ENCODE measurements at regions not wholly inside any gene's neighbourhood (a gene's known extent, or its start where the extent isn't known, plus 50 kb on each side); places are given as distances from the start of the nearest gene placed in this dataset.

DNA sequence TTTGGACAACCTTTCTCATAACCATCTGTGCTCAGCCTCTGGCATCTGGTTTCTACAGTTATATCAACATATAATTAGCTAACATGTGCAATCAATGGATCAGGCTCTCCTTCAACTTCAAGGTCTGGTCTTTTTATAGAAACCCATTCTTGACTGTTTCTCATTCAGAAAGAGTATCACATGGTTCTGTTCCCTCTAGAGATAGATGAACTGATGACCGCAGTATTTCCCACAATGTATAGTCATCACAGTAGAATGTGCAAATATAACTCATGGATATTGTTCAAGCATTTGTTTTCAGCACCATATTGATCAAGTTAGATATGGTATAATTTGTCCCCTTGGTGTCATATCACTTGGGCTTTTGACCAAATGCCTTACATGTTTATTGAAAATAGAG is 656.2 kb downstream of the FRK start:
- TF ChIP-seq YY1 (IDR thresholded peaks at IDR 0.05; ENCODE audit: insufficient read depth, insufficient read length) = no peak
- TF ChIP-seq SUZ12 (IDR thresholded peaks at IDR 0.05; ENCODE audit: extremely low read depth, insufficient read depth, insufficient read length) = no peak
- no peak for TF ChIP-seq ZNF274 (IDR thresholded peaks at IDR 0.05; ENCODE audit: low read depth, low read length)
- Histone ChIP-seq H3K9ac (ENCODE audit: insufficient read length, low read depth) (no peak overlapping the region), H3K4me3 (ENCODE audit: insufficient read length, low read depth) (no peak overlapping the region), H3K36me3 (ENCODE audit: insufficient read depth, insufficient read length, low read length) (no peaks in the 10 kb centered on the region), H3K9me3 (ENCODE audit: insufficient read depth, low read length) (peaks cover 16% of the 10 kb centered on the region), H3K27me3 (ENCODE audit: insufficient read depth, insufficient read length) (no peaks in the 10 kb centered on the region), H3K4me1 (ENCODE audit: insufficient read depth, insufficient read length) (no peaks in the 10 kb centered on the region)
- no peak for DNase-seq (ENCODE audit: low read depth, low spot score)

DNA sequence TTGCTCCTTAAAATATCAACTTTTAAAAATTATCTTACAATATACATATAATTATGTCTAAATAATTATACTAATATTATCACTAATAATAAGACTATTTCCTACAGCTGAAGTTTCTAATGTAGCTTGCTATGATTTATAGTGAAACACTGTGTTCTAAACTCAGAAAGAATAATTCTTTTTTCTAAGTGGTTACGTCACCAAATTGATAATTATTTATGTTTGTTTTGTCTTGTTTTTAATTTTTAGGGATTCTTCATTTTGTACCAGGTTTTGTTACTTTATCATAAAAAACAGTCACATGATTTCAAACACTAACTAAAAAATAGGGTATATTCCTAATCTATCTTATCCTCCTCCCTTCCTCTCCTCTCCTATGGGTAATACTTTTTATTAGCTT is 662.1 kb downstream of the FRK start:
- TF ChIP-seq SUZ12 (IDR thresholded peaks at IDR 0.05; ENCODE audit: extremely low read depth, insufficient read depth, insufficient read length) (no peak), YY1 (IDR thresholded peaks at IDR 0.05; ENCODE audit: insufficient read depth, insufficient read length) (no peak), ZNF274 (IDR thresholded peaks at IDR 0.05; ENCODE audit: low read depth, low read length) (no peak)
- peaks cover 16% of the 10 kb centered on the region for H3K9me3 ChIP-seq (ENCODE audit: insufficient read depth, low read length)
- H3K4me1 ChIP-seq (ENCODE audit: insufficient read depth, insufficient read length) = no peaks in the 10 kb centered on the region
- H3K4me3 ChIP-seq (ENCODE audit: insufficient read length, low read depth) = no peak overlapping the region
- no peak for DNase-seq (ENCODE audit: low read depth, low spot score)
- no peak overlapping the region for H3K9ac ChIP-seq (ENCODE audit: insufficient read length, low read depth)
- H3K36me3 ChIP-seq (ENCODE audit: insufficient read depth, insufficient read length, low read length) = no peaks in the 10 kb centered on the region
- no peaks in the 10 kb centered on the region for H3K27me3 ChIP-seq (ENCODE audit: insufficient read depth, insufficient read length)

DNA sequence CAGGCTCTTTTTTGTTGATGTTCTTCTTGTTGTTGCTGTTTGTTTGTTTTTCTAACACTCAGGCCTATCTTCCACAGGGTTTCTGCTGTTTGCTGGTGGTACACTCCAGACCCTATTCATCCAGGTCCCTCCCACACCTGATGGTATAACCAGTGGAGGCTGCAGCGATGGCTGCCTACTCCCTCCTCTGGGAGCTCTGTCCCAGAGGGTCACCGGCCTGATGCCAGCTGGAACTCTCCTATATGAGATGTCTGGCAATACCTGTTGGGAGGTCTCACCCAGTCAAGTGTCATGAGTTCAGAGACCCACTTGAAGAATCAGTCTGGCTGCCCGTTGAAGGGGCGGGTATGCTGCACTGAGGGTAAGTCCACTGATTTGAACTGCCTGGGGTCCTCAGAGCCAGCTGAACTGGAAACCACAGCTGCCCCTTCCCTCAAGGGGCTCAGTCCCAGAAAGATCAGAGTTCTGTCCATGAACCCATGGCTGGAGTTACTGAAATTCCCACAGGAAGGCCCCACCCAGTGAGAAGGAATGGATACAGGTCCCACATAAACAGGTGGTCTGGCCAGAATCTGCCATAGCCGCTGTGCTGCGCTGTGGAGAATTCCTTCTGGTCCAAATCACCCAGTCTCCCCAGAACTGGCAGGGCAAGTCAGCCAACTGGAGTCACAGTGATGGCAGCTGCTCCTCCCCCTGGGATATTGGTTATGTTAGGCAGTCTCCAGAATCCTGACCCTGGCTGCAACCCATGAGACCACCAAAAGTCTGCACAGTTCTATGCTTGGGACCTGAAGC is 664.4 kb downstream of the FRK start:
- Histone ChIP-seq H3K4me3 (ENCODE audit: insufficient read length, low read depth) (no peak overlapping the region), H3K9ac (ENCODE audit: insufficient read length, low read depth) (no peak overlapping the region), H3K4me1 (ENCODE audit: insufficient read depth, insufficient read length) (no peaks in the 10 kb centered on the region), H3K27me3 (ENCODE audit: insufficient read depth, insufficient read length) (no peaks in the 10 kb centered on the region), H3K36me3 (ENCODE audit: insufficient read depth, insufficient read length, low read length) (no peaks in the 10 kb centered on the region), H3K9me3 (ENCODE audit: insufficient read depth, low read length) (peaks cover under 1% of the 10 kb centered on the region)
- TF ChIP-seq ZNF274 (IDR thresholded peaks at IDR 0.05; ENCODE audit: low read depth, low read length) (no peak), SUZ12 (IDR thresholded peaks at IDR 0.05; ENCODE audit: extremely low read depth, insufficient read depth, insufficient read length) (no peak), YY1 (IDR thresholded peaks at IDR 0.05; ENCODE audit: insufficient read depth, insufficient read length) (no peak)
- no peak for DNase-seq (ENCODE audit: low read depth, low spot score)

DNA sequence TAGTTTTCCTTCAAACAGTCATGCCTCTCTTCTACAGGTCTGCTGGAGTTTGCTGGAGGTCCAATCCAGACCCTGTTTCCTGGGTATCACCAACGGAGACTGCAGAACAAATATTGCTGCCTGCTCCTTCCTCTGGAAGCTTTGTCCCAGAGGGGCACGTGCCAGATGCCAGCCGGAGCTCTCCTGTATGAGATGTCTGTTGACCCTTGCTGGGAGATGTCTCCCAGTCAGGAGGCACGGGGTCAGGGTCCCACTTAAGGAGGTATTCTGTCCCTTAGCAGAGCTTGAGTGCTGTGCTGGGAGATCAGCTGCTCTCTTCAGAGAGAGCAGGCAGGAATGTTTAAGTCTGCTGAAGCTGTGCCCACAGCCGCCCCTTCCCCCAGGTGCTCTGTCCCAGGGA is 666.9 kb downstream of the FRK start:
- TF ChIP-seq SUZ12 (IDR thresholded peaks at IDR 0.05; ENCODE audit: extremely low read depth, insufficient read depth, insufficient read length) (no peak), ZNF274 (IDR thresholded peaks at IDR 0.05; ENCODE audit: low read depth, low read length) (no peak), YY1 (IDR thresholded peaks at IDR 0.05; ENCODE audit: insufficient read depth, insufficient read length) (no peak)
- Histone ChIP-seq H3K27me3 (ENCODE audit: insufficient read depth, insufficient read length) (no peaks in the 10 kb centered on the region), H3K4me3 (ENCODE audit: insufficient read length, low read depth) (no peak overlapping the region), H3K9ac (ENCODE audit: insufficient read length, low read depth) (no peak overlapping the region), H3K36me3 (ENCODE audit: insufficient read depth, insufficient read length, low read length) (no peaks in the 10 kb centered on the region), H3K9me3 (ENCODE audit: insufficient read depth, low read length) (no peaks in the 10 kb centered on the region; the same call in 1 of the 2 replicates), H3K4me1 (ENCODE audit: insufficient read depth, insufficient read length) (no peaks in the 10 kb centered on the region)
- DNase-seq (ENCODE audit: low read depth, low spot score) = no peak

DNA sequence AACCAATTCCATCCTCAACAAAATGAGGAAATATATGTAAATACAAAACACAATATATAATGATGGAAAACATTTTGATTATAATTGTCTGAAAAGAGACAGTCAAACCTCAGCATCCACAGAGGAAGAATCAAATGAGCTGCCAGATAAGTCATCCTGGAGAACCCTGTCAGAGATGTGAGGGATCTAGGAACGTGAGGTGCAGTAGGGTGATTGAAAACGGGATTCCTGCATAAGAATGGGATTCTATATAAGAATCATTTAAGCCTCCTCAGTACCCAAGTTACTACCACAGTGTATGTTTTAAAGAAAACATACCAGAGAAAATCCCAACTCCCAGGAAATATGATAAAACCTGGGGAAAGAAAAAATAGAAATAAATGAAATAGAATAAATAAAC is 690.5 kb downstream of the FRK start:
- H3K4me3 ChIP-seq (ENCODE audit: insufficient read length, low read depth) = no peak overlapping the region
- H3K27me3 ChIP-seq (ENCODE audit: insufficient read depth, insufficient read length) = no peaks in the 10 kb centered on the region
- DNase-seq (ENCODE audit: low read depth, low spot score) = no peak
- H3K9ac ChIP-seq (ENCODE audit: insufficient read length, low read depth) = no peak overlapping the region
- no peaks in the 10 kb centered on the region for H3K9me3 ChIP-seq (ENCODE audit: insufficient read depth, low read length)
- H3K4me1 ChIP-seq (ENCODE audit: insufficient read depth, insufficient read length) = peaks cover 2% of the 10 kb centered on the region
- H3K36me3 ChIP-seq (ENCODE audit: insufficient read depth, insufficient read length, low read length) = no peaks in the 10 kb centered on the region
- TF ChIP-seq SUZ12 (IDR thresholded peaks at IDR 0.05; ENCODE audit: extremely low read depth, insufficient read depth, insufficient read length) (no peak), YY1 (IDR thresholded peaks at IDR 0.05; ENCODE audit: insufficient read depth, insufficient read length) (no peak), ZNF274 (IDR thresholded peaks at IDR 0.05; ENCODE audit: low read depth, low read length) (no peak)

DNA sequence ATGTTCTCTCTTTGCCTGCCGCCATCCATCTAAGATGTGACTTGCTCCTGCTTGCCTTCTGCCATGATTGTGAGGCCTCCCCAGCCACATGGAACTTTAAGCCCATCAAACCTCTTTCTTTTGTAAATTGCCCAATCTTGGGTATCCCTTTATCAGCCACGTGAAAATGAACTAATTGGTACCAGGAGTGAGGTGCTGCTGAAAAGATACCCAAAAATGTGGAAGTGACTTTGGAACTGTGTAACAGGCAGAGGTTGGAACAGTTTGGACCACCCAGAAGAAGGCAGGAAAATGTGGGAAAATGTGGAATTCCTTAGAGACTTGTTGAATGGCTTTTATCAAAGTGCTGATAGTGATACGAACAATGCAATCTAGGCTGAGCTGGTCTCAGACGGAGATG is 694.9 kb downstream of the FRK start:
- Histone ChIP-seq H3K9ac (ENCODE audit: insufficient read length, low read depth) (no peak overlapping the region), H3K4me3 (ENCODE audit: insufficient read length, low read depth) (no peak overlapping the region), H3K36me3 (ENCODE audit: insufficient read depth, insufficient read length, low read length) (no peaks in the 10 kb centered on the region), H3K4me1 (ENCODE audit: insufficient read depth, insufficient read length) (peaks cover 2% of the 10 kb centered on the region), H3K9me3 (ENCODE audit: insufficient read depth, low read length) (no peaks in the 10 kb centered on the region), H3K27me3 (ENCODE audit: insufficient read depth, insufficient read length) (no peaks in the 10 kb centered on the region)
- no peak for DNase-seq (ENCODE audit: low read depth, low spot score)
- TF ChIP-seq SUZ12 (IDR thresholded peaks at IDR 0.05; ENCODE audit: extremely low read depth, insufficient read depth, insufficient read length) (no peak), YY1 (IDR thresholded peaks at IDR 0.05; ENCODE audit: insufficient read depth, insufficient read length) (no peak), ZNF274 (IDR thresholded peaks at IDR 0.05; ENCODE audit: low read depth, low read length) (no peak)

DNA sequence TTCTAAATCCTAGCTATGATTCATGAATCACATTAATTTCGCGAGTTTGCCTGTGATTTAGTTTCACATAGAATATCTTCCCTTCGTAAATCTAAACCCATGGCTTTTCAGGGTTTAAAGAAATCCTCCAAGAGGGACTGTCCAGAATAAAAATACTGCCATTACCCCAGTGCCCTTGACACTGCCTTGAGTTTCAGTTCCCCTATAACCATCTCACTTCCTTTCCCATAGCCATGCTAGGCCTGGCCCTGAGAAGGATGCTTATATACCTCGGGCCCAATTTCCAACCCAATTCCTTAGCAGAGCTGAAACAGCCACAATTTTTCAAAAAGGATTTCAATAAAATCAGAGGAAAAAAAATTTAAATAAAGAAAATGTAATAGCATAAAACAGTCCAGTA is 697.3 kb downstream of the FRK start:
- Histone ChIP-seq H3K4me3 (ENCODE audit: insufficient read length, low read depth) (no peak overlapping the region), H3K4me1 (ENCODE audit: insufficient read depth, insufficient read length) (peaks cover 2% of the 10 kb centered on the region), H3K36me3 (ENCODE audit: insufficient read depth, insufficient read length, low read length) (no peaks in the 10 kb centered on the region), H3K27me3 (ENCODE audit: insufficient read depth, insufficient read length) (no peaks in the 10 kb centered on the region), H3K9me3 (ENCODE audit: insufficient read depth, low read length) (no peaks in the 10 kb centered on the region), H3K9ac (ENCODE audit: insufficient read length, low read depth) (no peak overlapping the region)
- no peak for TF ChIP-seq YY1 (IDR thresholded peaks at IDR 0.05; ENCODE audit: insufficient read depth, insufficient read length)
- no peak for TF ChIP-seq ZNF274 (IDR thresholded peaks at IDR 0.05; ENCODE audit: low read depth, low read length)
- TF ChIP-seq SUZ12 (IDR thresholded peaks at IDR 0.05; ENCODE audit: extremely low read depth, insufficient read depth, insufficient read length) = no peak
- no peak for DNase-seq (ENCODE audit: low read depth, low spot score)
